CD4-positive, alpha-beta T cell treated with Interferon alpha-2 for 1 hour (primary cell): ENCODE measurements at regions not wholly inside any gene's neighbourhood (a gene's known extent, or its start where the extent isn't known, plus 50 kb on each side); places are given as distances from the start of the nearest gene placed in this dataset.
"Not testable (repeated sequence)": the region's sequence is repeated elsewhere in the genome, so short reads cannot be mapped to it uniquely, and the experiment has no call there.

Experiments
- DNase-seq, 2 donors: peaks; one replicate each; pipeline ENCODE4 v3.0.0-alpha.2; 2020 to 2022

DNA sequence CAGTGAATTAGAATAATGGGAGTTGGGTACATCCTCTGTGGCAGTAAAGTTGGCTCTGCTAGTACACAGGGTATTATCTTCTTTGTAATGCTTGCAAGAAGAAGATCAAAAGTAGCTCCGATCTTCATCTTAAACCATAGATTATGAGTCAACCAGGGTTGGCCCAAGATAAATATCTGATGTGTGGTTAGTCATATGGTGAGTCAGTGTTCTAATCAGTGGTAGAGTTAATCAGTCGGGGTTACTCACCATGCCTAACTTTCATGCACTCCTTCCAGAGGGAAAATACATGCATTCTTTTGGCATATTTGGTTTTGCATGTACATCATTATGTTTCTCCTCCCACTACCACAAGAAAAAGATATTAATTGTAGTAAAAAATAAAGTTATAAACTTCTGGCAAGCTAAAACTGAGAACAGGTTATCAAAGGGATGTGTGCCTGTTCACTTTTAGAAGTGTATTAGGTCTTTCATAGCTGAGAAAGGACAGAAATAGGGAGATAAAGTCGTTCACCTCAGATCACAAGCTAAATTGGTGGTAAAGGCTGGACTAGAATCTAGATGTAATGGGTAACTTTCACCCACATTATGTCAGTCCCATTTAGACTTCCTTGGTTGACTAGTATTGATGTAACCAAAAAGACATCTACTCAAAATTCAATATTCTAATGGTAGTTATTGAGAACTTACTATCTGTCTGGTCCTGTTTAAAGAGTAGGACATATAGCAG lies 684.4 kb downstream of the IRS1 start:
- DNase-seq: no peak

DNA sequence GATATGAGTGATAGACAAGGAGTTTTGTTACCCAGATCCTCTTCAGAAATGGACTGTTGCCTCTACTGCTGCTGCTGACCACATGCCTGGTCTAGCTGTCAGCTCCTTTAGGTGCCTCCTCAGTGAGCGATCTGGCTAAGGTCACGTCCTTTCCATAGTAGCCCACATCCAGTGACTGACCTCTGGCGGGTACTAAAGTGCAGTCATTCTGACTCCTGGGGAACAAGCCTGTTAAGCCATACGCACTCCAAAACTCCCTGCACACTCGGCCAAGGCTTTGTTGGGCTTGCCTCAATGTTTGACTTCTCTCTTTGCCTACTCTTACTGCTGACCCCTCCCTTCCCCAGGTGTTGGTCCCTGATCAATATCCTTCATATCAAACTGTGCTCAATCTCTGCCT lies 685.2 kb downstream of the IRS1 start:
- DNase-seq: no peak

DNA sequence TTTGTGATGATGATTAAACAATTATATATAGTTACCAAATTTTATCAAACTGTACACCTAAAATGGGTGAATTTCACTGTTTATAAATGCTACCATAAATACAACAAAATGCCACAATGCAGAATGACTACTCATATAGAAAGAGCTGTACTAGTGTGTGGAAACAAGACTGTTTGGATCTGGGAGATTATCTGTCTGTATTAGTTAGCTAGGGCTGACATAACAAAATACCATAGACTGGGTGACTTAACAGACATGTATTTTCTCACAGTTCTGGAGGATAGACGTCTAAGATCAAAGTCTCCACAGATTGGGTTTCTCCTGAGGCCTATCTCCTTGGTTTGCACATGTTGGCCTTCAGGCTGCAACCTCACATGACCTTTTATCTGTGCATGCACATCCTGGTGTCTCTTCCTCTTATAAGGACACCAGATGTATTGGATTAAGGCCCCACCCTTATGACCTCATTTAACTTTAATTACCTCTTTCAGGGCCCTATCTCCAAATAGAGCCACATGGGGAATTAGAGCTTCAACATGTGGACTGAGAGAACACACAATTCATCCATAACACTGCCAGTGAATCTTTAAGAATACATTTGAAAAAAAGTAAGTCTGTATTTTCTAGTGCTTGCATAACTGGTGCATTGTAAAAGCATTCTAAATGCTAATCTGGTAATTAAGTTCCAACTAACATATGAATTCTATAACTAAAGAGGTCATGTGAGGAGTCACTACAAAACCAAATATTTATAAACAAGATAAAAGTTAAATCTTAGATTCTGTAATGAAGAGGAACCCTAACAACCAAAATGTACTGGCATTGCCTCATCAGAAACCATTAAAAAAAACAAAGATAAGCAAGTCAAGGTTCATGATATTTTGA lies 699.6 kb downstream of the NYAP2 start:
- no peak for DNase-seq

DNA sequence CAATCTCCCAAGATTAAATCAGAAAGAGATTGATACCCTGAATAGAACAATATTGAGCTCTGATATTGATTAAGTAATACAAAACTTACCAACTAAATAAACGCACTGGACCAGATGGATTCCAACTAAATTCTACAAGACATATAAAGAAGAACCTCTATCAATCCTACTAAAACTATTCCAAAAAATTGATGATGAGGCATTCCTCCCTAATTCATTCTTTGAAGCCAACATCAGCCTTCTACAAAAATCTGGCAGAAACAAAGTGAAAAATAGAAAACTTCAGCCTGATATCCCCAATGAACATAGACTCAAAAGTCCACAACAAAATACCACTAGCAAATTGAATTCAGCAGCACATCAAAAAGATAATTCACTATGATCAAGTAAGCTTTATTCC lies 695.5 kb downstream of the NYAP2 start:
- no peak for DNase-seq

DNA sequence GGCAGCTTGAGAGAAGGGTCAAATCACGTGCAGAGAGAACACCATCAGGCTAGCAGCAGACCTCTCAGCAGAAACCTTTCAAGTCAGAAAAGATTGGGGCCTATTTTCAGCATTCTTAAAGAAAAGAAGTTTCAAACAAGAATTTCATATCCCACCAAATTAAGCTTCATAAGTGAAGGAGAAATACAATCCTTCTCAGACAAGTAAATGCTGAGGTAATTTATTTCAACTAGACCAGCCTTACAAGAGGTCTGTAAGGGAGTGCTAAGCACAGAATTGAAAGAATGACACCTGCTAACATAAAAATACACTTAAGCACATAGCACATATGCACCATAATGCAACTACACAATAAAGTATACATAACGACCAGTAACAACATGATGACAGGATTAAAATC lies 693.9 kb downstream of the NYAP2 start:
- DNase-seq: no peak

DNA sequence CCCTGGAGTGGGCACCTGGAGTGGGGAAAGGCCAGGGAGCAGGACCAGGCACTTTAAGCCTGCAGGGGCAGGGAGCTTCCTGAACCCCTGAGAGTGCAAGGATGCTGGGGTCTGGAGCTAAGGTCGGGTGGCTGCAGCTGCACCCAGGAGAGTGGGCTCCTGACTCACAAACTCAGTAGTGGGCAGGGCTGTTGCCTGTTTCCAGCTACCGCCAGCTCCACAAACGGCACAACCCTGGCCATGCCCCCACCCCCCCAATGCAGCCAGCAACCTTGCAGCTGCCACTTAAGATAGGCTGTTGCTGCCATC lies 688.8 kb downstream of the NYAP2 start:
- no peak for DNase-seq

DNA sequence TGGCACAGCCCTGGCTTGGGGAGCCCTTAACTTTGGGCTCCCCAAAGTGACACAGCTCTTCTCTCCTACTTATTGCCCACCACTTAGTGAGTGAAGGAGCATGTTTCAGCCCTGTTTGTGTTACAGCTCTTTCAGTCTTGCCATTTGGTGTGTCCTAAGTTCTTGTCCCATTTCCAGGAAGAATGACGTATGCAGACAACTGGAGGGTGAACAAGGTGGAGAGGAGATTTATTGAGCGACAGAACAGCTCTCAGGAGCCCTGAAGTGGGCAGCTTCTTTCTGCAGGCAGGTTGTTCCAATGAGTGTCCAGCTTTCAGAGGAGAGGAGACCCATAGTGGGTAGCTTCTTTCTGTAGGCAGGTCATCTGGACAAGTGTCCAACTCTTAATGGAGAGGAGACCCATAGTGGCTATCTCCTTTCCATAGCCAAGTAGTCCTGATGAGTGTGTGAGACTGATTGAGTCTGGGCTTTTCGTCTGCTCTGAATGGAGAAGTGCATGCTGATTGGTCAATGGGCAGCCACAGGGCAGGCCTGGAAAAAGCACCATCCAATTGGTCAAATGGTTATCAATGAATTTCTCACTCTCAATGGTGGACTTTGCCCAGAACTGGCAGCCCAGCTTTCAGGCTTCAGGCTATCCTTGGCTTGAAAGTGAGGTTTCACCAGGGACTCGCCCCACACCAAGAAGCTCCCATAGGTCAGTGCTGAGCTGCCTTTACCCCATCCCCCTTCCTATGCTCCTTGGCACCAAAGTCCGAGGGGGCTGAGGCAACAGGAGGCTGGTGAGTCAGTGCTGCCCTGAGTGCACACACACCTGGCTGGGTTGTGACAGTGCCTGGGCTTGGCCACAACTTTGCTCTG lies 688.2 kb downstream of the NYAP2 start:
- no peak for DNase-seq

DNA sequence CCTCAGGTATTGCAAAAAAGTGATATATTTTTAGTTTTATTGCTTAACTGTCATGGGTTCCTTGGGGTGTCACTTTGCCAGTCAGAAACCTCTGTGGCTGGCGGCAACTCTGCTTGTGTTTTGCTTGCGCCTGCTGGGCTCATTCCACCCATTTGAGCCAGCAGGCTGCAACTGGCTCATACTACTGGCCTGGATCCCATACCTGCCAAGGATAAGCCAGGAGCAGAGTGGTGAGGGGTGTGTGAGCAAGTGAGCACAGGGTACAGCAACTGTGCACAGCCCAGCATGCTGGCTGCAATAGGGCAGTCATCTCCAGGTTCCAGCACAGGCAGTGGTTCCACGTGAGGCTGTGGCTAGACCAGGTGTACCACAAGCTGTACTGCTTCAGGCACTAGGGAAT lies 687.5 kb downstream of the NYAP2 start:
- no peak for DNase-seq

DNA sequence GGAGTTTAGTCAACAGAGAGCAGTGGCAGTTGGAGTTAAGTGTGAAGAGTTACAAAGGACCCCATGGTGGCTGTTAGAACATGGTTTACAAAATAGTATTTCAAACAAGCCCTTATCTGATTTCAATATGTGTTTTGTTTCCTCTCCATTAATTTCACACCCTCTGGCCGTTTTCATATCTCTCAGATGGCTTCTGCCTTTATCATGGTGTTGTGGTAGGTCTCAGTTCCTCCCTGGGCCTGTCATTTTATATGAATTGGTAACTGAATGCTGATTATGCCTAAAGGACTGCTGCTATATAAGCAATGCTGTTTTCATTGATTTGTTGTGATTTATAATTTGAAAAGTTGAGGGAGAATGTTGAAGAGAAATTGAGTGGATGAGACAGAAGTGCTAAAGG lies 686.7 kb downstream of the NYAP2 start:
- DNase-seq: no peak

DNA sequence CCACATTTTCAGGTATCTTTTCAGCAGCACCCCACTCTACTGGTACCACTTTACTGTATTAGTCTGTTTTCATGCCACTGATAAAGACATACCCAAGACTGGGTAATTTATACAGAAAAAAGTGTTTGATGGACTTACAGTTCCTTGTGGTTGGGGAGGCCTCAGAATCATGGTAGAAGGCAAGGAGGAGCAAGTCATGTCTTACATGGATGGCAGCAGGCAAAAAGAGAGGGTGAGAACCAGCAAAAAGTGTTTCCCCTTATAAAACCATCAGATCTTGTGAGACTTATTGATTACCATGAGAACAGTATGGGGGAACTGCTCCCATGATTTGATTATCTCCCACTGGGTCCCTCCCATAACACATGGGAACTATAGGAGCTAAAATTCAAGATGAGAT lies 685.9 kb downstream of the NYAP2 start:
- not testable (repeated sequence) for DNase-seq

DNA sequence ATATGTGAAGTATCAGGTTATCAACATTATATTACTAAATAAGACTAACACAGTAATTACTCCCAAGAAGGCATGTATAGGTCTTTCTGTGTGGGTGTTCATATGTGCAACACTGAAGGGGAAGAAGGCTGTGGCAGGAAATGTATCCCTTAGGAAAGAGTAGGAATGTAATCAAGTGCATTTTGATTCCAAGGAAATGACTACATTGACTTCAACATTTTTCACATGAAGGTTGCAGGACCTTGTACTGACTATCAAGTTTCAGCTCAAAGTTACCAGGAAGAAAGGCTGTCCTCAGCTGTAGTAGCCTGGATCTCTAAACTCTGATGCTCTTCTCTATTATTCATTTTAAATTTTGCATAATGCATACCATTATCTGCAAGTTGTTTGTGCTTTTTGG lies 680.8 kb downstream of the NYAP2 start:
- no peak for DNase-seq

DNA sequence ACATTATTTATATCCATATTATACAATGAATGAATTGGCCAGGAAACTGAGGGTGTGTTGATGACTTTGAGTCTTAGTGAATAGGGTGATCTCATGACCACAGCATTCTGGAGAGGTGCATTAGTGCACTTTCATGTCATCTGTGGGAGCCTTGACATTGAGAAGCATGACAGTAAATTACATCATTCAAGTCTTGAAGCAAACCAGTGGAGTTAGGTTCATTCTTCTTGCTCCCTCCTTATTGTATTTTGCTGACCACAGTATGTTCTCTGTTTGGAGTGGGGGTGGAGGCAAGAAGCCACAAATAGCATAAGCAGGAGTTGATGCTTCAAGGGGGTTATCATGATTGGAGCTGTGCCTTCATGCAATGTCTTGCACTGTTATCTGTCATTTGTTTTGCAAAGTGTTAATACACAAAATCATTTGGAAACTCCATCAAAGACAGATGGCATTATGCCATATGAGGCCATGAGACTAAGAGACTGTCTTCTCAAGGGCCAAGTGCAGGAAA lies 680.2 kb downstream of the NYAP2 start:
- DNase-seq: no peak

DNA sequence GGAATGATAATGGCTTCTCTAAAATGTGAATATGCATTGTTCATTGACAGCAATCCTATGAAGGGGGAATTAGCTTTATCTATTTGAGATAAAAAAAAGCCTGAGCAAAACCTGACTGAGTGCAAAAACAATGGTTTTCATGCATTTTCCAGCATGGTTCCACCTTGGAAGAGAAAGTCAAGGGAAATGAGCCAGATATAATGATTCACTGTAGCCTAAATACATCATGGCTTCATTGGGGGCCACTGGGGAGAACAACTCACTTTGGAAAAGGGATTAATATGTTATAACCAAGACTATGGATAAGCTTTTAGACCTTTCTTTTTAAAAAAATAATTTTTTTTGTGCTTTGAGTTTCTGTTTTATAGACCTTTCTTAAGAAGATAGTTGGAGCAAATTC lies 679.7 kb downstream of the NYAP2 start:
- DNase-seq: no peak

DNA sequence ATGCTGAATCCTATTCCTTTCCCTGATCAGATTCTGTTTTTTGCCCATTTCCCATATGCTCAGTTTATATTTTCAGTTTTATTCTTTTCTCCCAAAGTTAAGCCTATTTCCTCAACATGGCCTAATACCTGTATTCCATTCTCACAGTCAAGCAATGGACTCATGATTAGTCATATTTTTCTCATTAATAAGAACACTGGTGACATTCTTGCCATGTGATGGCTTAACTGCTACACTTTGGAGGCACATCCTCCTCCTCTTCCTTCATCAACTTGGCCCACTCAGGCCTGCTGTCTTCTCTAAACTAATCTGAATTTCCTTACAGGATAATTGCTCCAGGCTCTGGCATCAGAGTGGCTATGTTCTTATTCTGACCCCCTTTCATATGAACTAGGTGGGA lies 679.2 kb downstream of the NYAP2 start:
- no peak for DNase-seq

DNA sequence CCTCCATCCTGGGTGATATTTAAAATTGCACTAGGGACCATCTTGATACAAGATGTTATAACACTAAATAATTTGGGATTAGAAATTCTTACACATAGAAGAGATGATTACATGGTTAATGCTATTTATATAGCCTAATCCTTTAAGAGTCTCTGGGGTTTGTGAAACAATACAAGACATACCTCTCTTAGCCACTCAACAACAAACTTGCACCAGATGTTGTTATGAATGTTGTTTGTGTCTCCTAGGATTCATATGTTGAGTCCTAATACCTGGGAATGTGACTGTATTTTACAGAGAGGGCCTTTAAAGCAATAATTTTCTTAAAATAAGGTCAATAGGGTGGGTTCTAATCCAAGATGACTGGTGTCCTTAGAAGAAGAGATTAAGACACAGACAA lies 678.3 kb downstream of the NYAP2 start:
- no peak for DNase-seq

DNA sequence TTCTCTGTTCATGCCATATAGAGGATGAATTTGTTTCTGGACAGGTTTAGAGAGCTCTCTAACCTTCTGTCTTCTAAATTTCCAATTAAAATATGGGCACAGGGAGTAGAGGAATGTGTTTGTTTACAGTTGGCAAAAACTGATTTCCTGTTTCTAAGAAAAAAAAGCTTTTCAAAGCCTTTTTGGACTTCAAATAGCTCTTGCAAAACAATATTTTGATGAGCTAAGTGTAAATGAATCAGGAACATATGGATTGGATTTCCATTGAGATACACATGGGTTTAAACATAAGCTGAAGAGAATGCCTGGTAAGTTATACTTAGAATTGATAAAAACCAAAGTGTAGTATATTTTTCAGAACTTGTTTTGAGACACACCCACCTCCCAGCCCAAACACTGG lies 677.5 kb downstream of the NYAP2 start:
- no peak for DNase-seq

DNA sequence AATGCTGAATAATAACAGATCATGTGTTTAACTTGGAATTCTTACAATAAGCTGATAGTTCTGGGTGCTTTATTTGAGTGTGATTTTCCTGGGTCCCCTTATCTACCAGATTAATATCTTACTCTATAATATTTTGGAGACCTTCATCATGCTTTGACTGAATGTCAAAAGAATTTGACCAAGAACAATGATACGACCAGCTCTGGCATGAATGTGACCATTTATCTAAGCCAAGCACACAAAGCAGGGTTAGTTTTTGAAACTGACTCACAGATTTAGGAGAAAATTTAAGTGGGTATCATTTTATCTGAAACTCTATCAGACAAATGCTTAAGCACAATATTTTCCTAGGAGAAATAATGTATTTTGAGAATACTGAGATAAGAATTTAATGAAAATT lies 677.0 kb downstream of the NYAP2 start:
- no peak for DNase-seq

DNA sequence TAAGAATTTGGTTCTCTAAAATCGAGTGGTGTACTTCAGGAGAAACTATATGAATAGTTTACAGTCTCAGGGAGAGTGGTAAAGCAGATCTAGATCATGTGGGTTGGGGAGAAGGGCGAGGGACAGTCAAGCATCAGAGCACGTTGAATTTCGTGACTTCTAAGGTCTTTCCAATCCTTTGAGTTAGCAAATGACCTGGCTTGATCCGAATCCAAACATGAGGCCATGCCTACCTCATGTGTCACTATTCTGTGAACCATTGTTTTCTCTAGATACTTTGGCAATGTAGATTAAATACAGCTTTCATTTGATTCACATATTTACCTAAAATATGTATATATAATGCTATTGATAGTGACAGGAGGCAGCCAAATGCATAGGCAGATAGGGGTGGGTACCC lies 674.9 kb downstream of the NYAP2 start:
- DNase-seq: no peak

DNA sequence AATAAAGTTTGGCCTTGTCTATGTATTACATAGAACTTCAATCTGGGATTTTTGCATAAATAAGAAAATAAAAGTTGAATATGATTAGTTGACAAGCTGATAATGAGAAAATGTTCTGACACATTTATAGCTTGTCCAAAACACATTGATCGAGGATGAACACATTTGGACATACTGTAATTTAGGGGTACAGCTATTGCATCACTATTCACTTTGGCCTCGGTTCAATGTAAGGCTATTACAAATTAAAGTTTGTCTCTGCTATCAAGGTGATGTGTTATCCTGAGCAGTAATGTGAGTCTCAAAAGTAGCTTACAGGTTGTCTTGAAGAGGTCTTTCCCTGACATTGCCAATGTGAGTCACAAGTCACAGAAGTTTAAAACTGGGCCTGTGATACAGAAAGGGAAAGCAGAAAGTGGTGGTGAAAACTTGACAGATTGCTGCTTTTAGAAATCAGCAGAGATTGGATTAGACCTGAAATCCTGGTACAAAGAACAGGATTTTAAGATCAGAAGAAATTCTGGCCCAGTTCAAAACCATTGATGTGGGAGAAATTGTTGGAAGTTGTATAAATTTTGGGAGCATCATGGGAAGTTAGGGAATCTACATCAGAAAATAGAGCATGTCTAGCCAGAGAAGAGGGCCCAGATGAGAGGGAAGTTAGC lies 674.1 kb downstream of the NYAP2 start:
- DNase-seq: no peak

DNA sequence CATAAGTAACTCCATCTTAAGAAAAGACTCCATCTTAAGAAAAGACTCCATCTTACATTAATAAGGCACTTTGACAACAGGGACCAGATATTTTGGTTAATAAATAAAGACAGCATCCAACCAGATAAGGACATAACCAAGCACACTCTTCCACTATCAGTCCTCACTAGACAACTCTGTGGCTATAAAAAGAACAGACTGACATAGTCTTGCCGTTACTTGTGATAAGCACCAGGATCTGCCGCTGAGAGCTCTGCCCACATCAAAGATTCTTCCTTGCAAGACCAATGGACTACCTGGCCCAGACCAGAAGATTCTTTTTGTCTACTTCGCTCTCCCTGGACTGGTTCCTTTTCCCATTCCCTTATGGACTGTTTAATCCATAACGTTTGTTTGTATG lies 667.4 kb downstream of the NYAP2 start:
- no peak for DNase-seq

DNA sequence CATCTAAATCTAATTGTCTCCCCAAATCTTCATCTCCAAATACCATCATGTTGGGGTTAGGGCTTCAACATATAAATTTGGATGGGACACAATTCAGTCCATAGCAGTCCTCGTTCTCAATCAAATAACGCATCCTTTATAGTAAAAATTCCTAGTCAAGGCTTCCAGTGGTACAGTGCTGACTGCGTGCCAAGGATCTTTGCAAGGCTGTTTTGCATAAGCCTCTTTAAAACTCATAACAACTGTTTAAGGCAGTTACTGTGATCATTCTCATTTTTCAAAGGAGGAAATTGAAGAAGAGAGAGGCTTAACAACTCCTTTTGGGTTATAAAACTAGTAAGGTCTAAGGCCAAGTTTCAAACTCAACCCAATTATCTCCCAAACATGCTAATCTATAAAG lies 666.9 kb downstream of the NYAP2 start:
- DNase-seq: no peak

DNA sequence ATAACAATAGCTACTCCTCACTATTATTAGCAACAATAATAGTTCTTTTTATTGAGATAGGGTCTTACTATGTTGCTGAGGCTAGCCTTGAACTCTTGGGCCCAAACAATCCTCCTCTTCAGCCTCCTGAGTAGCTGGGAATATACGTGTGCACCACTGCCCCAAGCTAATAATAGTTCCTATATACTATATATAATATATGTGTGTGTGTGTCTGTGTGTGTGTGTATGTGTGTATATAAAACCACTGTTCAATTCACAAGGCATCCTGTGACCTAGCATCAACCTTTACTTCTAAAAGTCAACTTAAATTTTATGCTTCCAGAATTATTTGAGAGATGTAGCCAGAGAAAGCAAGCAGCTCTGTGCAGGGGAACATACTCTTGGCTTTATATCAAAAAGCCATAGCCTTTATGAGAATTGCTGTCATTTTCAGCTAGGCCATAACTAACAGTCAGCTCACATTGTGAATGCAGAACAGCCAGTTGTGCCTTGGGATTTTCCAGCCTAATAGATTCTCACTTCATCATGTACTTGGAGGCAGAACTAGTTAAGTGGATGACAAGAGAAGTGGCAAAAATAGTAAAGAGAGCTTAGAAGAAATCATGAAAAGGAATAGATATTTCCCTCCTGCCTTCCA lies 665.5 kb downstream of the NYAP2 start:
- DNase-seq: no peak
